ENCODE measurements at regions not wholly inside any gene's neighbourhood (a gene's known extent, or its start where the extent isn't known, plus 50 kb on each side); places are given as distances from the start of the nearest gene placed in this dataset.
"Not testable (repeated sequence)": the region's sequence is repeated elsewhere in the genome, so short reads cannot be mapped to it uniquely, and the experiment has no call there.

DNA sequence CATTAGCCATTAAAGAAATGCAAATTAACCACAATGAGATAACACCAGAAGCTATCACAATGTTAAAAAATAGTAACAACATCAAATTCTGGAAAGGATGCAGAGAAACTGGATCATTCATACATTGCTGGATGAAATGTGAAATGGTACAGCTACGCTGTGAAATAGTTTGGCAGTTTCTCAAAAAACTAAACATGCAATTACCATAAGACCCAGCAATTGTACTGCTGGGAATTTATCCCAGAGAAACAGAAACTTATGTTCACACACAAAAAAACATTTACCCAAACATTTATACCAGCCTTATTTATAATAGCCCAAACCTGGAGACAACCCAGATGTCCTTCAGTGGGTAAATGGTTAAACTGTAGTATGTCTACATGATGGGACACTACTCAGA is 592.9 kb downstream of the ZNF608 start:
- no peak for DNase-seq

DNA sequence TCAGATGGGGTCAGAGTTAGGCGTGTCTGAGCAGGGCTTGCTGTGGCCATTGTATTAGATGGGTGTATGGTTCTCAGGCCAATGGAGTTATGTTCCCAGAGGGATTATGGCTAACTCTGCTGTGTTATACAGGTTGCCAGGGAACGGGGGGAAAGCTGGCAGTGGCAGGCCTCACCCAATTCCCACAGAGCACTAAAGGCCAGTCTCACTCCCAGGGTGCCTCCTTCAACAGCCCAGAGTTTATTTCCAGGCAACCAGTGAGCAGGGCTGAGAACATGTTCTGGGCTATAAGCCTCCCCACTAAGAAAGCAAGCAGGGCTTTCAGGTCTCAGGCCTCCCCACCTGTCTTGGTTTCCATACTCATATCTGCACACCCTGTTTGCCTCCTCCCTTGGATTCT is 597.9 kb downstream of the ZNF608 start:
- no peak for DNase-seq

DNA sequence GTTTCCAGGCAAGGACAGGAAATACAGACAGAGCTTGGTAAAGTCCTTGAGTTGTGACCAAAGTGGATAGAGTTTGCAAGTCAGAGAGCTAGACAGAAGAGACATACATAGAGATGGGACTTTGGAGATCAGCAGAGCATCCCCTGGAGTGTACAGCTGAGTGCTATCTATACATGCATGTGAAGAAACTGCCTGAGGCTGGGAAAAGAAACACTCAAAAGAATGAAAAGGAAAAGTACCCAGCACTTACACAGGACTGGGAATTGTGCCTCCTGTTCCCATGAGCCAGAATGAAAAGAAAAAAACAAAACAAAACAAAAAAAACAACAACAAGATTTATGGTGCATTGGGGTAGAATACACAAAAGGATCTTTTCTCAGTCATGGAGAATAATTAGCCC is 606.4 kb downstream of the ZNF608 start:
- DNase-seq, result no peak

DNA sequence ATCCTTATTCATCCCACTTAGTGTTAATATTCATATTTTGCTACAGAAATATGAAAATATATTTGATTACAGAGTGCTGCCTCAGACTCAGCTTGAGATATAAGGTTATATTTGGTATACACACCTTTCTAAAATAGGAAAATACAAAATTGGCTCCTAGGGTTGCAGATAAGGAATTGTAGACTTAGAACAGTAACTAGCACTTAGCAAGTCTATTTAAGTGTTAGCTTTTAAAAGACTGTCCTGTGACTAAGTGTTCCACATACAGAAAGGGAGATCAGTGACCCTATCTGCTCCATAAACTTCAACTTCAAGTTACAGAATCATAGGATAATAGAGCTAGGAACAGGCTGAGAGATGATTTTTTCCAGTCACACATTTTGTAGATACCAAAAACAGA is 607.0 kb downstream of the ZNF608 start:
- no peak for DNase-seq

DNA sequence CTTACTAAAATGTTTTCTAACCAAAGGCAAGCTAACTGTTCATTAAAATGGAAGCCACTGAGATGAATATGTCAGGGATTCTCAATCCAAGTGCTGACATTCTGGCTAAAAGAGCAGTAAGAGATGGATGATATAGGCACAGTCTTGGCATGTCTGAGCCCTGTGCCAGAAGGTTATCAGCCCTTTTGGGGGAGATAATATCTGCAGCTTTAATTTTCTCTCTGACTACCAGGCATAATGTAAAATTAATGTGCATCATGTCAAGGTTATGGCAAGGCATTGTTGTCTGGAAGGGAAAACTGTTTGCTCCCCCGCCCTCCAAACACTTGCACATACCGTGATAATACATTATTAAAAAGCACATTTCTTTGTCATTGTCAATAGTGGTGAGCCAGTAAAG is 609.8 kb downstream of the ZNF608 start:
- DNase-seq, result no peak

DNA sequence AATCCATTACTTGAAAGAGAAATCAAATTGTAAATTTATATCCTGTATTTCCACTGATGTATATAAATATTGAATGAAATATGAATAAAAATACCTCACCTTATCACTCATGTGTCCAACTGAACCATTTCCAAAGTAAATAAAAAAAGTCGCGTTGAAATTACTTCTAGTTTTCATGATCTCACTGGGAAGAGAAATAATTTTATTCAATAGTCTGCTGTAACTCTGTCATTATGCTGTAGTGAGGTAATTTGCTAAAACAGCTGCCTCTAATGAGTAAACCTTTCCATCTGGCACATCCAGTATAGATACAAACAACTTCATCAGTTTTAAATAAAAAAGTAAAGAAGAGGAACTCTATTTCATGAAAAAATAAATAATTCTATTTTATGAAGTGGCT is 611.5 kb downstream of the ZNF608 start:
- no peak for DNase-seq

DNA sequence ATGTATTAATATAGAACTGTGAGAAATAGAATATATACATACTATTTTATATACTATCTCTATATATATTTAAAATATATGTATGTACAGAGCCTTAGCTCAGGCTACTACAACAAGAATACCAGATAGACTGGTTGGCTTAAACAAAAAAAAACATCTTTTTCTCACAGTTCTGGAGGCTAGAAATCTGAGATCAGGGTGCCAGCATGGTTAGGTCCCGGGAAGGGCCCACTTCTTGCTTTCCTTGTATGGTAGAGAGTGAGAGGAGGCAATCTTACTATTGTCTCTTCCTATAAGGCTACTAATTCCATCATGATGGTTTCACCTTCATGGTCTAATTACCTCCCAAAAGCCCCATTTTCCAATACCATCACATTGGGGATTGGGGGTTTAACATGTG is 613.0 kb downstream of the ZNF608 start:
- no peak for DNase-seq

DNA sequence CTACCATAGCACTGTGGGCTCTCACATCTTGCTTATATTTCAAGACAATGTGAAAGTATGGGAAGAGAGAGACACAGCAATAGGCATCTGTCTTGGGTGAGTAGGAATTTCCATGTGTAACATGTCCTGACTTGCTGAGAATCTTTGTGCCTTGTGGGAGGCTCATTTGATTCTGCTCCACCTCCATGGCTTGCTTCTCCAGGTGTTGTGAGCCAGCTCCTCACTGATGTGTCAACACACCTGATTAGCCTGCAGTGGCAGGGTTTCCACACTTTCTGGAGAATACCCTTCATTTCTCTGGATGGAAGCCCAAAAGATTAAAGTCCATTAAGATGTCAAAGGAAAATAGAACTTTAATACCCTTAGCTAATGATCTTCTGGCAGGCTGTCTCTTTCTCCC is 613.6 kb downstream of the ZNF608 start:
- DNase-seq, result no peak

DNA sequence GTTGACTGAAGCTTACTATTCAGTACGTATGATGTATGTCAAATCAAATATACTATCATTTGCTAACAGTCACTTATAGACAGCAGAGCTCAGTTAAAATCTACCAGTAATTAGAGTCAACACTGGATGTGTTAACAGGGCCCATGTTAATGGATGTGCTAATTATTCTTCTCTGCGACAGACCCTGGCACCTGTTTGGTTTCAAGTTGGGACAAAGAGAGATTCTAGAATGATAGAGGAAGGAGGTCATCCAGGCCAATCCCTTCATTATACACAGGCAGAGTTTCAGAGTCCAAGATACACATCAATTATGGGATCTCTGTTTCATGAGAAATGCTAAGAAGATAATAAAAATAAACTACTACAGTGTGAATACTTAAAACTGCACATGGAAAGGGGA is 615.0 kb downstream of the ZNF608 start:
- DNase-seq, result no peak

DNA sequence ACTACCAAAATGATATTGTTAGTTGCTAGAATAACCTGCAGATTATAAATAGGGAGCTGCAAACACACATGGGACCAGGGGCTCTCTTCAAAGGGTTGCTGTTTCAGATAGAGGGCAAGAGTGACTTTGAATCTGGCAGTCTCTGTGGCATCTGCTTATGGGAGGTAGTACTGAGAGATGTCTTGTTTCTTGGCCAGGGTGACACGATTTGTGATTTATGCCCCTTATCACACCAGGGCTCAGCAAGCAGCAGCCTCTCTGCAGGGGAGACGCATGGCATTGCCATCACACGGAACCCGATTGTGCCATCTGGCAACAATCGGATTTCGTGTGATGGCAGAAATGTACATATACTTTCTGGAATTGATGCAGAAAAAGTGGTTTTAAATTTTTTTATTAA is 615.6 kb downstream of the ZNF608 start:
- DNase-seq, result no peak

DNA sequence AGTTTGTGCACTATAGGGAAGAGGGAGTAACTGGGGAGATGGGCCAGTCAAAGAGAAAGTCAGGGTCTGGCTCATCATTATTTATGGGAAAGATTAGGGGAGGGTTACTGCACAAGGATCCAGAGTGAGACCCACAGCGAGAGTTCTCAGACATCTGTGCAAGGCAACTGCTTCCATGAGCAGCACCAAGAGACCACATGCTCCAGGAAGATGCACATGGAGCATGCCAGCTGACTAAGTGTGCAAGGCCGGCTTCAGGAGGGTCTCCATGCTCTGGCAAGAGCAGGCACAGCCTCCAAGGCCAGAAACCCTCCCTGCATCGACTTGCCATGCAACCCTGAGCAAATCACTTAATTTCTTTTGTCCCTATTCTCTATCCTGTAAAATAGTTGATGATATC is 616.9 kb downstream of the CSNK1G3 start:
- DNase-seq, result no peak

DNA sequence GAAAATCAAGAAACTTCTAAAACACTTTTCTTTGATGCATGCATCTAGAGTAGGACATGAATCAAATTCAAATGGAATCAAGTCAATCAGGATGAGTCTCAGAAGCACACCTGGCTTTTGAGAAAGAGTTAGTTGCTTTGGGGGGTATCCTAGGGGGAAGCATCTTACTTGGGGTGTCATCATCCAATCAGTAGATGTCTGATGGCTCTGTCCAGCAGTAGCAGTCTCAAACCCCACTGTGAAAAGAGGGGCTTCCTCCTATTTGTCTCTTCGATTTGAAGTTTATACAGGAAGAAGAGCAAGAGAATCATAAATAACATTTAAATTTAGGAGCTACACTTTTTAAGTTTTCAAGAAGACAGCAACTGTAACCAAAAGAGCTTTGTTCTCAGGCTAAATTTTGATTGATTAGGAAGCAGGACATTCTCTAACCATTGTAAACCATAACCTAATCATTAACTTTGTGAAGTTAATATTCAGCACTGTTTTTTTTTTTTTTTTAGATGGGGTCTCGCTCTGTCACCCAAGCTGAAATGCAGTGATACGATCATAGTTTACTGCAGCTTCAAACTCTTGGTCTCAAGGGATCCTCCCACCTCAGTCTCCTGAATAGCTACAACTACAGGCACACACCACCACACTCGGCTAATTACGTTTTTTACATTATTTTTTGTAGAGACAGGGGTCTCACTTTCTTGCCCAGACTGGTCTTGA is 614.7 kb downstream of the CSNK1G3 start:
- DNase-seq, result no peak

DNA sequence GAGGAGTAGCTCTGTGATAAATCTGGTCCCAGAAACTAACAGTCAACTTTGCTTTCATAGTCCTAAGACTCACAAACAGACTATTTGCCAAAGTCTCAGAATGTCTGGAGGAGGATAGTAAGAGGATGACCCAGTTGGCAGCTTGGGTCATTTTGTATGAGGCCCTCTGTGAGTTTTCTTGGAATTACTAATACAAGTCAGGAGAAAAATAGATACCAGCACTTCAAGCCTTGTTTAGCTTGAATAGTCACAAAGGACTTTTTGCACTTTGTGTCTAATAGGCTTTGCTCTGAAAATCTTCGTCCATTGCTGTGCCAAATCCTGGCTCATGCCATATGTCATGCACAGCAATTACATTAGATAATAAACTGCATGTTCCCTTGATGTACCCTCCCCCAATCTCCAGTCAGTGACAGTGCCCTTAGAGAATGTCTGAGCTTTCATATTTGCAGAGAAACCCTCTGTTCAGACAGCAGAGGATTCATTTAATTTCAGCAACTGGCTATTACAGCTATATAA is 612.8 kb downstream of the CSNK1G3 start:
- DNase-seq, result no peak

DNA sequence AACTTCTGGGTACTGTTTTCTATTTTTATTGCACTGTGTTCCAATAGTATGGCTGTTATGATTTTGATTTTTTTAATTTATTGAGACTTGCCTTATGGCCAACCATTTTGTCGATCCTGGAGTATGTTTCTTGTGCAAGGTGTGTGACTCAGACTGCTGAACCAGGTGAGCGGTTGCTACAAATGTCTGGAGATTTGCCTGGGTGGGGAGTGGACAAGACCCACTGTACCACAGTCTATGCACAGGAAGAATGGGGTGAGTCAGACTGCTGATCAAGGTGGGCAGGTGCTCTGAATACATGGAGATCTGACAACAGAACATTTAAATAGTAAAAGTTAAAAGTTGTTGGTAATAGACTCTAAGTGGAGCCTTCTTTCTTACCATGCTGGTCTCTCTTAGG is 609.2 kb downstream of the CSNK1G3 start:
- DNase-seq, result no peak

DNA sequence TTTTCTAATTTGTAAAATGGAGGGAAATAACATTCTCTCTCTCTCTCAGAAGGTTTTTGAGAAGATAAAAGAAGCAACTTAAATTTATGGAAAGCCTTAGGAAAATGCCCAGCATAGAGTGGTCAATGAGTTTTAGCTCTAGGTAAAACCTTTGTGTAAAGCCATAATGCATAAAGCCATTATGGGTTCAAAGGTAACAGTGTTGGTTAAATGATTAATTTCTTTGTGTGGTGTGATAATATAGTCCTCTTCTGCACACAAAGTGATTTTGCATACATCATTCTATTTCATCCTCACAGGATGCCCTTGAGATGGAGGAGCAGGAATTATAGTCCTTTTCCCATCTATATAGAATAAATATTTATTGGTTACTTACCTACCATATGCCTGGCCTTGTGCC is 602.9 kb downstream of the CSNK1G3 start:
- DNase-seq, result no peak

DNA sequence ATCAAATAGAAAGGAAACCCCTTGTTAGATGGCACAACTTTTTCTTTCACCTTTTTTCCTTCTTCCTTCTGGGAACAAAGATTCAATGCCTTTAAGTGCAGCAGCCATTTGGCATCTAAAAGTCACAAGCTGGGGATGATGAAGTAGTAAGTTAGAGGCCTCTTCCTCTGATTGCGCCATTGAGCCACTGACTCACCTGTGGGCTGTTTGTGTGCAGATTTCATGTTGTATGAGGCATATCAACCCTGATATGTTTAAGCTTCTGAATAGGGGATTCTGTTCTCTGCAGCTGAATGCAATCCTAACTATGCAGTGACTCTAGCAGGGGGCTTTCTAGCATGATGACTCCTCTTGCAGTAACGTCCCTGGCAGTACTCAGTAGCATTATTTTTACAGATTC is 599.9 kb downstream of the CSNK1G3 start:
- DNase-seq, result no peak

DNA sequence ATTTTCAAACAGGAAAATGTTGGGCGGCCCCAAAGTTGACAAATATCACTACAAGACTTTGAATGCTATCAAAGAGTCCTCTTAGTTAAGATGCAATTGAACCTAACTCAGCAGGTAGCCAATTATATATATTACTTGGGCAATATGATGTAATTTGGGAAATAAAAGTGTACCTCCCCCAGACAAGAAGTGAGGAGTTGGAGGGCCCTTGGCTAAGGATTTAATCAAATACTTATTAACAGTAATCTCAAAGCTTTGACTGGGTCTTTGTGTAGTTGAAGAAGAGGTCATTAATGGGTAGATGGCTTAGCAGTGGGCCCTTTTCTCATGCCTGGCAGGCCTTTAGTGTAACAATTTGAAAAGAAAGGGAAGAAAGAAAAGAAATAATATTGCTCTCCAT is 599.0 kb downstream of the CSNK1G3 start:
- no peak for DNase-seq

DNA sequence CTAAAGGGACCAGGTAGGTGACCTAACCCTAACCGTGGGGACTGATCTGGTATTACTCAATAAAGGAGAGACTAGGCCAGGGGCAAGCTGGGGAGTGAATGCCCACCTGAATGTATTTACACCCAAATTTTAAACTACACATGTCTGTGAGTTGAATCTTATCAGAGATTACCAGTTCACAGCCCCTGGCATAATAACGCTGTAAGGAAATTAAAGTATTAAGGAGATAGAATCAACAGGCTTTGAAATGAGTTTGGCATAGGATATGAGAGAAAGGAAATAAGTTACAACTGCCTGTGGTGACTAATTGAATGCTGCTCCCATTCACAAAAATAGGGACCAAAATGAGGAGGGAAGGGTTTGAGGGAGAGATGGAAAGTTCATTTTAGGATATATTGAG is 593.3 kb downstream of the CSNK1G3 start:
- DNase-seq, result no peak

DNA sequence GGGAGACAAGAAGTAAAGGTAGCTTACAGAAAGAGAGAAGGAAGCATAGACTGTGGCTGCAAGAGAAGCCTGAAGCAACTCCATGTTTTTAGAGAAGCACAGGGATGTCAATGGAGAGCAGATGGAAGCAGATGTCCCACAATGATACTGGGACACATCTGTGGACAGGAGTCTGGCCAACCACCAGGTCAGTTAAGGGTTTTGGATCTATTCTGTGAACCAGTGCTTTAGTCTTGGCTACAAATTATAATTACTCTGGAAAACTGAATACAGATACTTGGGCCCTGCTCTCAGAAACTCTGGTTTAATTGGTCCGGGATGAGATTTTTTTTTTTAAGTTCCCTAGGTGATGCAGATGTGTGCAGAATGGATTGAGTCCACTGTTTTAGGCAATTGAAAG is 592.8 kb downstream of the CSNK1G3 start:
- DNase-seq, result no peak

DNA sequence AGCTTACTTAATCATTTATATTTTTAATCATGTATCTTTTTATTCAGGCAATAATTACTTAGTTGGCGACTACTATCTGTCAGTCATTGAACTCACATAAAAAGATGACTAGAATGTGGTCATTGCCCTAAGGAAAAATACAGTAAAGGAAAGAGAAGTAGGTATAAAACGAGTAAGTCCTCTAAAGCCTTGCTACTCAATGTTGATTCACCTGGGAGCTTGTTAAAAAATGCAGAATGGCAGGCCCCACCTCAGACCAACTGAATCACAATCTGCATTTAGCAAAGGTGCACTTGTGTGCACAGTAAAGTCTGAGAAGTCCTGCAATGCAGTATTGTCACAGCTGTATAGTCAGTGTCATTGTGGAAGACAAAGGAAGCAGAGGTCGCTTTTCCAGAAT is 592.4 kb downstream of the CSNK1G3 start:
- no peak for DNase-seq

DNA sequence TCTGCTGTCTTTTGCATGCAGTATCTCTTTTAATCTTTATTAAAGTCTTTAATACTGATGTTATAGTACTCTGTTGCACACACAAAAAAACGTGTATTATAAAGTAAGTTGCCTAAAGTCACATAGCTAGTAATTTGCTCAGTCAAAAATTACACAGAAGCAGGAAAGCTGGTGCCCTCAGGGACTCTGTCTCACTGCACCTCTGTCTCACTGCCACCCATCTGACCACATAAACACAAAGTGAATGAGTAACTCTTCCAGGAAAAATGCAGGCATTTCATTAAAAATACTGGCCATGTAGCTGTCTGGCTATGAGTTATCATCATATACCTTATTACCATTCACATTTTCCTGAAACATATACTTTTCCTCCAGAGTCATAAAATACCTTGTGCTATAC is 591.7 kb downstream of the CSNK1G3 start:
- no peak for DNase-seq

DNA sequence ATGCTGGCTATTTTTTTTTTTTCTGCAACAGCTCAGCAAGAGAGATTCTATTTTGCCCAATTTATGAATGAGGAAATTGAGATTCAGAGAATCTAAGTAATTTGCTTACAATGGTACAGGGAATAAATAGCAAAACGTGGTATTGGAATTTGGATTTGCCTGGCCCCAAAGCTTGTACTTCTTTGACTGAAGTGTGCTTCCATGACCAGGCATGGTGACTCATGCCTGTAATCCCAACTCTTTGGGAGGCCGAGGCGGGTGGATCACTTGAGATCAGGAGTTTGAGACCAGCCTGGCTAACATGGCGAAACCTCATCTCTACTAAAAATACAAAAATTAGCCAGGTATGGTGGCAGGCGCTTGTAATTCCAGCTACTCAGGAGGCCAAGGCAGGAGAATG is 591.1 kb downstream of the CSNK1G3 start:
- not testable (repeated sequence) for DNase-seq

DNA sequence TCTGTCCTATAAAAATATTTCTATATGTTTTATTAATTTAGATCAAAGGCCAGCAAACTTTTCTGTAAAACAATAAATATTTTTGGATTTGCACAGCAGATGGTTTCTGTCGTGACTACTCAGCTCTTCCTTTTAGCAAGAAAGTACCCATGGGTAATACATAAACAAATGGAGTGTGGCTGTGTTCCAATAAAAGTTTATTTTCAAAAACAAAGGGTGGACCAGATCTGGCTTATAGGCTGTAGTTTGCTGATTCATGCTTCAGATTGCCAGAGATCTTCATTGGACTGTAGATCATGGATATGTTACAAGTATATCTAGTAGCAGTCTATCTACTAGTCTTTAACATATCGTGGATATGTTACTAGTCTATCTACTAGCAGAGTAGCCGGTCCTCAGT is 590.5 kb downstream of the CSNK1G3 start:
- DNase-seq, result no peak

DNA sequence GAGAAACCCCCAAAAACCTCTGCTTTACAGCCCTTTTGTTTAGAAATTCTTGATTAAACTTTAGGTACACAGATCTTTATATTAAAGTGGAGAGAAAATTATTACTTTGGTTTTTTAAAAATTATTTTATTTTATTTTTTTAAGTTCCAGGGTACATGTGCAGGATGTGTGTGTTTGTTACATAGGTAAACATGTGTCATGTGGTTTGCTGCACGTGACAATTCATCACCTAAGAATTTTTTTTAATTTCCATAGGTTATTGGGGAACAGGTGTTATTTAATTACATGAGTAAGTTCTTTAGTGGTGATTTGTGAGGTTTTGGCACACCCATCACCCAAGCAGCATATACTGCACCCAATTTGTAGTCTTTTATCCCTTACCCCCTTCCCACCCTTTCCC is 581.7 kb downstream of the CSNK1G3 start:
- DNase-seq, result no peak

DNA sequence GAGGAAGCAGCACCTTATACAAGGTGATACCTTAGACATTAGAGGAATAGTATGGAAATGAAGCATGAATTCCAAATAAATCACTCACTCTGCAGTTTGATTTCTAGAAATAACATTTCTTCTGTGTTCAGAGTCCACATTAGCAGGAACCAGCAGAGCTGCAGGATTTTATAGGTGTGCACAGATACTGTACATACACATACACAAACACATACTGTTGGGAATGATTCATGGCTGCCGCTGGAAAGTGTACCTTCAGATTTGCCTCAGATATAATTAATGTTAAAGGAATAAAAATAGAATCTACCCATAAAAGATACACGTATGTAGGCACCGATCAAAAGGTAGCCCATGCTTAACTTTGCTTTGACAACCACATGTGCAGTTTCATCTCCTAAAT is 578.1 kb downstream of the CSNK1G3 start:
- no peak for DNase-seq

DNA sequence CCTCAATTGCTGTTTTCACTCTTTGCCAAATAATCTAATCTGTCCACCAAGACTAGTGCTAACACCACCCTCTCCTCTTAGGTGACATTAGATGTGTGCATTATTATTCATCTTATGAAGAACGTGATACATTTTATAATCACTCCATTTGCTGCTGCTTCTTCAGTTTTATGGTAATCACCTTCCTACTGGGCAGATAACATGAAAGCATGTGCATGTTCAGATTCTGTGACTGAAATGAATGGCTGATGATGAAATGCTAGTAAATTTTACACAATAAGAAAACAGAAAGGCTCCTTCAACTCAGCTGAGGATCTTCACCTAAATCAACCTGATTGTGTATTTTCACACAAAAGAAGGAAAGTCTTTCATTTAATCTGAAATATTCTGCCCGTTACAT is 577.6 kb downstream of the CSNK1G3 start:
- DNase-seq, result no peak

All from activated CD4-positive, alpha-beta T cell treated with anti-CD3 and anti-CD28 coated beads, Interleukin-10, Interleukin-2, amounts not matched to agents 100 ng/mL and 50 ng/mL, durations not matched to agents 16 hours and 8 hours (primary cell).